Endothelial cell of umbilical vein (primary cell): ENCODE measurements at regions not wholly inside any gene's neighbourhood (a gene's known extent, or its start where the extent isn't known, plus 50 kb on each side); places are given as distances from the start of the nearest gene placed in this dataset.

Experiments
- CTCF ChIP-seq, 2 donors: IDR thresholded peaks; 1 replicate in 1 of 2; 2 replicates in 1 of 2; pipeline ENCODE4 v1.5.1; 2011; ENCODE audit warnings: low read length in 2 of 2, mild to moderate bottlenecking in 2 of 2, moderate library complexity in 2 of 2, control low read depth in 1 of 2, inconsistent platforms in 1 of 2, low read depth in 1 of 2; ENCODE audit not compliant: insufficient read depth in 1 of 2; ENCODE audit errors: extremely low read depth in 1 of 2
- EZH2 ChIP-seq: IDR thresholded peaks from 2 replicates; pipeline ENCODE4 v1.6.1; 2012; ENCODE audit warnings: borderline replicate concordance, low read depth, mild to moderate bottlenecking, moderate library complexity, low read length, inconsistent platforms; ENCODE audit not compliant: severe bottlenecking
- POLR2A ChIP-seq: IDR thresholded peaks from 2 replicates; pipeline ENCODE4 v1.6.1; 2012; ENCODE audit warnings: low read depth, mild to moderate bottlenecking, control low read depth, low read length
- TF ChIP-seq, protein P1 (sequence below): IDR thresholded peaks from 2 replicates; pipeline ENCODE4 v1.6.1; 2011; ENCODE audit not compliant: insufficient read depth, insufficient read length

DNA sequence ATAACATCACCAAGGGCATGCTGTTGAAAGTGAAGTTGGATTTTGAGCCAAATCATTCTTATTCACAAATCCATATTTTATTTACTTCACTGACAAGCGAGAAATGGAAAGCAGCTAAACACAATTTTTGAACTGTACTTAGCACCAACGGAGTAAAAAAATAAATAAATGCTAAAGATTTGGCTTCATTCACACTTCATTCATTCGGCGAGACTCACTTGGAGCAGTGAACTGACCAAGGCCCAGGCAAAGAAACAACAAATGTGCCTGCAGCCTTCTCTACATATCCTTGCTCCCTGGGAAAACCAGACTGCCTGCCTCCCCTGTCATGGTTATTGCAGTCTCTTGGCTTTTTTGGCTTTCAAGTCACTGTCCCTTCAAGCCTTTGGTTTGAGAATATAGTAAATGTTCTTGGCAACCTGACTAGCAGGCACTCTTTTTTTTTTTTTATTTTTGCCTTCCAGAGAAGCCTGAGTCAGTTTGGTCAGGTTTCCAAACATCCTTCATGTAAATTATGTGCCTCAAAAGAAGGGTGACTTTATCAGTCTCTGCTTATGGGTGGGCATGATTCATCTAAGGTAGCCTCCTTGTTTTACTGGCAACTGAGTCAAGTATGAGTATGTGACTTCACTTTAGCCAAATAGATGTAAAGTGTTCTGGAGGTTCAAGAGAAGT, 177.6 kb upstream of the MEOX2 start:
- TF ChIP-seq, protein P1, sequence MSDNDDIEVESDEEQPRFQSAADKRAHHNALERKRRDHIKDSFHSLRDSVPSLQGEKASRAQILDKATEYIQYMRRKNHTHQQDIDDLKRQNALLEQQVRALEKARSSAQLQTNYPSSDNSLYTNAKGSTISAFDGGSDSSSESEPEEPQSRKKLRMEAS: no peak
- TF ChIP-seq CTCF (IDR thresholded peaks at IDR 0.05; ENCODE audit: extremely low read depth in 1 of 2, insufficient read depth in 1 of 2, low read depth in 1 of 2, low read length in 2 of 2): no peak
- TF ChIP-seq POLR2A: no peak
- TF ChIP-seq EZH2: no peak
